Parathyroid adenoma (tissue), 2 donors: ENCODE measurements at regions not wholly inside any gene's neighbourhood (a gene's known extent, or its start where the extent isn't known, plus 50 kb on each side); places are given as distances from the start of the nearest gene placed in this dataset.

Experiments
- H2AFZ ChIP-seq: fragments of 300-600 bp; sonication (generic); one replicate; pipeline ENCODE4 v1.7.0; 2017; ENCODE audit warnings: antibody characterized with exemption, mild to moderate bottlenecking
- H3K27ac ChIP-seq: fragments of 300-600 bp; sonication (generic); one replicate; pipeline ENCODE4 v1.7.0; 2017
- H3K27me3 ChIP-seq: fragments of 300-600 bp; sonication (generic); one replicate; pipeline ENCODE4 v1.7.0; 2017; ENCODE audit warnings: low read length; ENCODE audit not compliant: control insufficient read depth, insufficient read depth
- H3K36me3 ChIP-seq: fragments of 300-600 bp; sonication (generic); one replicate; pipeline ENCODE4 v1.7.0; 2017; ENCODE audit warnings: low read length; ENCODE audit not compliant: control insufficient read depth, insufficient read depth
- H3K4me1 ChIP-seq: fragments of 300-600 bp; sonication (generic); one replicate; pipeline ENCODE4 v1.7.0; 2017; ENCODE audit warnings: control low read depth
- H3K4me2 ChIP-seq: fragments of 300-600 bp; sonication (generic); one replicate; pipeline ENCODE4 v1.7.0; 2017; ENCODE audit warnings: low read length
- H3K4me3 ChIP-seq: fragments of 300-600 bp; sonication (generic); one replicate; pipeline ENCODE4 v1.7.0; 2017; ENCODE audit warnings: low read depth, low read length
- H3K79me2 ChIP-seq: fragments of 300-600 bp; sonication (generic); one replicate; pipeline ENCODE4 v1.7.0; 2017; ENCODE audit warnings: control low read depth
- H3K9ac ChIP-seq: fragments of 300-600 bp; sonication (generic); one replicate; pipeline ENCODE4 v1.7.0; 2017; ENCODE audit warnings: mild to moderate bottlenecking
- H3K9me3 ChIP-seq: fragments of 300-600 bp; sonication (generic); one replicate; pipeline ENCODE4 v1.7.0; 2017; ENCODE audit warnings: low read length; ENCODE audit not compliant: control insufficient read depth
- CTCF ChIP-seq: fragments of 300-600 bp; sonication (generic); IDR thresholded peaks from one replicate; pipeline ENCODE4 v1.7.0; 2017; ENCODE audit warnings: antibody characterized with exemption, mild to moderate bottlenecking
- donor health status: primary hyperparathyroidism.

- no peaks in the 10 kb centered on the region for H3K9me3 ChIP-seq
- no peak for TF ChIP-seq CTCF
- no peak overlapping the region for H2AFZ ChIP-seq
These were observed 716.0 kb downstream of the CENPC start for GRCh38 chr4:66829310-66829709.

GRCh38 chr4:66820681-66821080 is 724.6 kb downstream of the CENPC start:
- TF ChIP-seq CTCF = no peak
- Histone ChIP-seq H2AFZ (no peak overlapping the region), H3K4me2 (no peak overlapping the region)

More at GRCh38 chr4:66829310-66829709, 716.0 kb downstream of the CENPC start:
- Histone ChIP-seq H3K27me3 (no peaks in the 10 kb centered on the region), H3K4me2 (no peak overlapping the region), H3K9ac (no peak overlapping the region), H3K36me3 (no peaks in the 10 kb centered on the region), H3K4me3 (no peak overlapping the region), H3K27ac (no peak overlapping the region), H3K4me1 (no peaks in the 10 kb centered on the region), H3K79me2 (no peaks in the 10 kb centered on the region)

GRCh38 chr4:66814277-66814676 is 731.0 kb downstream of the CENPC start:
- H3K79me2 ChIP-seq = no peaks in the 10 kb centered on the region
- H3K27ac ChIP-seq = no peak overlapping the region
- H3K9ac ChIP-seq = no peak overlapping the region
- H3K36me3 ChIP-seq = no peaks in the 10 kb centered on the region
- H3K4me2 ChIP-seq = no peak overlapping the region
- H3K27me3 ChIP-seq = no peaks in the 10 kb centered on the region
- H2AFZ ChIP-seq = no peak overlapping the region
- H3K9me3 ChIP-seq = no peaks in the 10 kb centered on the region
- no peaks in the 10 kb centered on the region for H3K4me1 ChIP-seq
- no peak for TF ChIP-seq CTCF
- H3K4me3 ChIP-seq = no peak overlapping the region

More at GRCh38 chr4:66820681-66821080, 724.6 kb downstream of the CENPC start:
- Histone ChIP-seq H3K79me2 (no peaks in the 10 kb centered on the region), H3K9ac (no peak overlapping the region), H3K9me3 (no peaks in the 10 kb centered on the region), H3K4me3 (no peak overlapping the region), H3K36me3 (no peaks in the 10 kb centered on the region), H3K27me3 (no peaks in the 10 kb centered on the region), H3K4me1 (no peaks in the 10 kb centered on the region), H3K27ac (no peak overlapping the region)

GRCh38 chr4:66805582-66805981 is 739.7 kb downstream of the CENPC start:
- H3K36me3 ChIP-seq = no peaks in the 10 kb centered on the region

More at GRCh38 chr4:66805582-66805981, 739.7 kb downstream of the CENPC start:
- no peak overlapping the region for H2AFZ ChIP-seq
- no peak overlapping the region for H3K4me2 ChIP-seq
- no peaks in the 10 kb centered on the region for H3K79me2 ChIP-seq
- TF ChIP-seq CTCF = no peak
- H3K27ac ChIP-seq = no peak overlapping the region
- H3K4me3 ChIP-seq = no peak overlapping the region
- H3K27me3 ChIP-seq = no peaks in the 10 kb centered on the region
- no peaks in the 10 kb centered on the region for H3K9me3 ChIP-seq
- H3K4me1 ChIP-seq = no peaks in the 10 kb centered on the region
- H3K9ac ChIP-seq = no peak overlapping the region
